Testis (tissue), 2 donors: ENCODE measurements at regions not wholly inside any gene's neighbourhood (a gene's known extent, or its start where the extent isn't known, plus 50 kb on each side); places are given as distances from the start of the nearest gene placed in this dataset.

ENCODE experiments used
- DNase-seq: peaks from one replicate; pipeline ENCODE4 v3.0.0-alpha.2; 2019
- H3K27ac ChIP-seq, 2 donors: fragments of 200-600 bp; sonication (generic); one replicate each; pipeline ENCODE4 v1.5.1; 2019
- H3K27me3 ChIP-seq: fragments of 200-600 bp; sonication (generic); one replicate; pipeline ENCODE4 v1.5.1; 2019
- H3K36me3 ChIP-seq: fragments of 200-600 bp; sonication (generic); one replicate; pipeline ENCODE4 v1.5.1; 2017; ENCODE audit warnings: low read depth; ENCODE audit errors: missing control alignments
- H3K4me1 ChIP-seq: fragments of 200-600 bp; sonication (generic); one replicate; pipeline ENCODE4 v1.5.1; 2019
- H3K4me3 ChIP-seq, 2 donors: fragments of 200-600 bp; sonication (generic); one replicate each; pipeline ENCODE4 v1.5.1; 2017 to 2019
- H3K9me3 ChIP-seq: fragments of 200-600 bp; sonication (generic); one replicate; pipeline ENCODE4 v1.5.1; 2017
- CTCF ChIP-seq, 3 experiments: fragments of 450-650 bp in 2 of 3; fragments of 200-600 bp in 1 of 3; sonication (generic) in 1 of 3; IDR thresholded peaks; one replicate each; pipeline ENCODE4 v1.5.1; 2016 to 2019; ENCODE audit warnings: antibody characterized with exemption in 3 of 3, mild to moderate bottlenecking in 2 of 3, moderate library complexity in 1 of 3
- POLR2A ChIP-seq: fragments of 450-650 bp; IDR thresholded peaks from one replicate; pipeline ENCODE4 v1.6.1; 2017; ENCODE audit warnings: antibody characterized with exemption, mild to moderate bottlenecking, moderate library complexity
- WGBS, 2 donors: methylation state at CpG; one replicate each; pipeline ENCODE4 v1.1.5; 2018; 5-methylcytosine and 5-hydroxymethylcytosine counted together
- intact Hi-C: fragments of 100-400 bp; cut with DNase I; formaldehyde crosslinking; loops from one replicate; pipeline ENCODE4 v1.15.1; 2023; ENCODE audit warnings: low total_unique reads

DNA sequence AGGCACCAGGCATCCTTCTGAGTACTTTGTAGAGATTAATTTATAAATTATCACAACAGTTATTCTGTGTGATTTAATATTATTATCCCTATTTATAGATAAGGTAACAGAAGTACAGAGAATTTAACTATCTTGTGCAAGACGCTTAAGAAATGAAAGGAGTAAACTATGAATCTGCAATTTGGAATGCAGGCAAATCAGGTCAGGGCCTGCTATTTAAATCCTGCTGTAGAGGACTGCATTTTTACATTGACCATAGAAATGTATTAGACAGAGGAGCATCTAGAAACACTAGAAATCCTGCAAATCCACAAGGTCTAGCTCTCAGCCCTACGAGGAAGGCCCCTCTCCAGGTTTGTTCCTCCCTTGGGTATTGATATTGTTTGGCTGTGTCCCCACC lies 336.2 kb downstream of the ETS1 start:
- DNase-seq: no peak
- Histone ChIP-seq H3K9me3 (no peaks in the 10 kb centered on the region), H3K4me3 (no peak overlapping the region), H3K4me1 (no peaks in the 10 kb centered on the region), H3K27ac (no peak overlapping the region), H3K36me3 (no peaks in the 10 kb centered on the region), H3K27me3 (no peaks in the 10 kb centered on the region)
- WGBS, 2 donors: 76 to 87% methylated on average over 2 of the region's 2 CpGs
- intact Hi-C loops: no loop called here
- TF ChIP-seq POLR2A: no peak
- TF ChIP-seq CTCF (IDR thresholded peaks at IDR 0.05): no peak

DNA sequence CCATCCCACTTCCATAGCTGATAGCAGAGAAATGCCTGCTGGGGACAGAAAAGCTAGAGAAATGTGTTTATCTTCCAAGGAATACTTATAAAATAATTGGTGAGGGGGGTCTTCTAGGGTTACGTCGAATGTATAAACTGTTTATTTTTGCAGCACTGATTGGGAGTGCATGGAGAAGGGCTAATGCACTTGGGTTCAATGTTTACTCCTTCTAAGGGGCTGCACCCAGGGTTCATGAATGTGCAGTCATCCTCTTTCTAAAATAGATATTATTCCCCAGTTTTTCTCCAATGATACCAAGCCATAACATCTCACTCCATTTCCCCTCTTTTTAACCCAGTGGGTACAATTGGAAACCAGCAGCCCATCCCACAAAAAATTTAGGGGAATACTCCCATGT lies 336.9 kb downstream of the ETS1 start:
- TF ChIP-seq POLR2A (no peak), CTCF (IDR thresholded peaks at IDR 0.05) (no peak)
- Histone ChIP-seq H3K4me1 (no peaks in the 10 kb centered on the region), H3K9me3 (no peaks in the 10 kb centered on the region), H3K4me3 (no peak overlapping the region), H3K27me3 (no peaks in the 10 kb centered on the region), H3K36me3 (no peaks in the 10 kb centered on the region), H3K27ac (no peak overlapping the region)
- intact Hi-C loops: no loop called here
- no peak for DNase-seq
- WGBS, 2 donors: 73 to 76% methylated on average over 2 of the region's 2 CpGs

DNA sequence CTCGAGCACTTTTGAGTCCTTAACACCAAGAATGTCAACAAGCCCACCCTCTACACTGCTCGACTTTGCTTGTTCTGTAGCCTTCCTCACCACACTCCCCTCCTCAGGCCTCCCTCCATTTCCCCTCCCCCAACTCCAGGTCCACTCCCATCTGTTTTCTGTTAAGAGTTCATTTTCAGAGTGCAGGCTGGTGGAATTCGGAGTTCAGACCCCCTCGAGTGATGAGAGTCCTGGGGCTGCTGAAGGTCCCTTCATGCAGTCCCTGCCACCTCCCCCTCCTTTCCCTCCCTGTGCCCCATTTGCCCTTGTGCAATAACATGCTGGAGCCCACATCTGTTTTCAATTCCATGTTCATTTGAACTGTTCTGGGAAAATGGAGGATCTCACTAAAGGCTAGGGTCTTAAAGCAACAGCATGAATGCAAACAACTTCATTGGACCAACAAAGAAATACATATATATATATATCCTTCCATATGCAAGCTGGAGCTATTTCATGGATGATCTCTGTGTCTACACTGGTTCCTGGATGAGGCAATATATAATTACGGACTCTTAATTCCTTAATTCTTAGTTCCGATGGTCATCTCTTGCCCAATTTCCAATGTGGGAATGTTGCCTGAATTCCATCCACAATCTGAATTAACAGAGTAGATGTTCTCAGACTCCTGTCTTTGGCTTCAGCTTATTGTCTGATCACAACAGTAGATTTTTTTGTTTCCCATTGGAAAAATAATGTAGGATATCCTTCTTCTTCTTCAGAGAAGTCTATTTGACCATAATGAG lies 340.4 kb downstream of the ETS1 start:
- TF ChIP-seq CTCF (IDR thresholded peaks at IDR 0.05): no peak
- TF ChIP-seq POLR2A: no peak
- intact Hi-C loops: no loop called here
- no peaks in the 10 kb centered on the region for H3K27me3 ChIP-seq
- DNase-seq: no peak
- no peak overlapping the region for H3K27ac ChIP-seq
- 43 to 50% methylated on average over 6 of the region's 6 CpGs for WGBS, 2 donors
- no peaks in the 10 kb centered on the region for H3K9me3 ChIP-seq
- H3K4me3 ChIP-seq: no peak overlapping the region
- no peaks in the 10 kb centered on the region for H3K4me1 ChIP-seq
- H3K36me3 ChIP-seq: no peaks in the 10 kb centered on the region

DNA sequence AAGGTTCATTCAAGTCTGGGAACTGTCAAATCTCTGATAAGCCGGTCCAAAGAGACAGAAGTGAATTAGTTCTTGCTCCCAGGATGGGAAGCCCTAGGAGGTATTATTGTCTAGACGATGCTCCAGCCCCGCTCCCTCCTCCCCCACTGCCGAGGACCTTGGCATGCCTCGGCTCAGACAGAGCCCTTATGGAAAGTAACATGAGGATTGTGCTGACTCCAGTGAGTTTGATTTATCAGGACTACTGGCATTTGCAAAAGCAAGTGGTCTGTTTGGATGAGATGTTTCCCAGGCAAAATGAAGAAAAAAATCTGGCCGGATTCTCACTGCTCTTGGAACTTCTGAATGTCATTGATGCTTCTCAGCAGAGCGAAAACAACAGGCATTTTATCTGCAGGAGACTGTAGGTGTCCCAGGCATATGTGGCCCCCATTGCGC lies 341.0 kb downstream of the ETS1 start:
- Histone ChIP-seq H3K4me1 (no peaks in the 10 kb centered on the region), H3K4me3 (no peak overlapping the region), H3K9me3 (no peaks in the 10 kb centered on the region), H3K27me3 (no peaks in the 10 kb centered on the region), H3K36me3 (no peaks in the 10 kb centered on the region), H3K27ac (no peak overlapping the region)
- 39 to 52% methylated on average over 8 of the region's 8 CpGs for WGBS, 2 donors
- intact Hi-C loops: no loop called here
- DNase-seq: peak; percentile 40
- TF ChIP-seq CTCF (IDR thresholded peaks at IDR 0.05) (no peak), POLR2A (no peak)

GRCh38 chr11:128244871-128245270 lies 342.5 kb downstream of the ETS1 start:
- Histone ChIP-seq H3K4me1 (no peaks in the 10 kb centered on the region), H3K36me3 (no peaks in the 10 kb centered on the region), H3K27me3 (no peaks in the 10 kb centered on the region), H3K27ac (no peak overlapping the region), H3K9me3 (no peaks in the 10 kb centered on the region), H3K4me3 (no peak overlapping the region)
- TF ChIP-seq POLR2A (no peak), CTCF (IDR thresholded peaks at IDR 0.05) (no peak)
- 87 to 92% methylated on average over 5 of the region's 5 CpGs for WGBS, 2 donors
- intact Hi-C loops: no loop called here
- DNase-seq: no peak
